K562 (cell line): ENCODE measurements at regions not wholly inside any gene's neighbourhood (a gene's known extent, or its start where the extent isn't known, plus 50 kb on each side); places are given as distances from the start of the nearest gene placed in this dataset.

Experiments
- ATF3 ChIP-seq, 2 experiments: fragments of 450-650 bp in 1 of 2; sonication (generic) in 1 of 2; formaldehyde crosslinking in 1 of 2; IDR thresholded peaks in 1 of 2; conservative IDR thresholded peaks in 1 of 2; 2 replicates each; pipeline versions ENCODE4 v1.6.1 to v1.8.1; 2016 to 2023; ENCODE audit warnings: mild to moderate bottlenecking in 2 of 2, moderate library complexity in 2 of 2, inconsistent platforms in 1 of 2, missing genetic modification reagents in 1 of 2
- CBX5 ChIP-seq: IDR thresholded peaks from 2 replicates; pipeline ENCODE4 v1.6.1; 2014; ENCODE audit warnings: low read depth, borderline replicate concordance
- CTCF ChIP-seq, 3 experiments: IDR thresholded peaks in 2 of 3; conservative IDR thresholded peaks in 1 of 3; 2 replicates each; pipeline ENCODE4 v1.5.1; 2011 to 2012; ENCODE audit warnings: low read length in 3 of 3, mild to moderate bottlenecking in 3 of 3, control low read depth in 2 of 3, improper control_type of control experiment in 1 of 3, inconsistent platforms in 1 of 3, low read depth in 1 of 3, mixed read lengths in 1 of 3, moderate library complexity in 1 of 3; ENCODE audit not compliant: insufficient read depth in 2 of 3
- DLX4 ChIP-seq: fragments of 250-450 bp; sonication (Bioruptor Pico); IDR thresholded peaks from 2 replicates; pipeline ENCODE4 v1.6.1; 2021; ENCODE audit warnings: mild to moderate bottlenecking
- ELF4 ChIP-seq: fragments of 450-650 bp; formaldehyde crosslinking; IDR thresholded peaks from 2 replicates; pipeline ENCODE4 v1.4.0; 2022; ENCODE audit warnings: missing genetic modification characterization
- FOXP4 ChIP-seq: sonication (generic); formaldehyde crosslinking; IDR thresholded peaks from 2 replicates; pipeline ENCODE4 v1.8.0; 2022; ENCODE audit warnings: mild to moderate bottlenecking, missing genetic modification reagents, borderline replicate concordance
- GTF2F1 ChIP-seq: IDR thresholded peaks from 2 replicates; pipeline ENCODE4 v1.6.1; 2011; ENCODE audit warnings: low read depth, low read length, improper control_type of control experiment
- KAT8 ChIP-seq: fragments of 450-650 bp; IDR thresholded peaks from 2 replicates; pipeline ENCODE4 v1.6.1; 2016; ENCODE audit warnings: low read depth, mild to moderate bottlenecking
- RNF2 ChIP-seq: sonication (generic); IDR thresholded peaks from 2 replicates; pipeline ENCODE4 v1.6.1; 2016
- TEAD4 ChIP-seq, 2 experiments: sonication (generic) in 1 of 2; formaldehyde crosslinking in 1 of 2; IDR thresholded peaks; 2 replicates each; pipeline versions ENCODE4 v1.6.1 to v1.8.0; 2012 to 2022; ENCODE audit warnings: borderline replicate concordance in 1 of 2, inconsistent platforms in 1 of 2, low read length in 1 of 2, mild to moderate bottlenecking in 1 of 2, missing genetic modification reagents in 1 of 2
- ZBED1 ChIP-seq: IDR thresholded peaks from 2 replicates; pipeline ENCODE4 v1.6.1; 2014
- ZNF282 ChIP-seq: sonication (generic); formaldehyde crosslinking; IDR thresholded peaks from 2 replicates; pipeline ENCODE4 v1.8.1; 2023; ENCODE audit warnings: missing genetic modification reagents

- TF ChIP-seq TEAD4 (IDR thresholded peaks at IDR 0.05; ENCODE audit: low read length): no peak
- TF ChIP-seq TEAD4 (CRISPR knock-in tag; IDR thresholded peaks at IDR 0.05; ENCODE audit: borderline replicate concordance): no peak
- TF ChIP-seq CBX5: no peak
- no peak for TF ChIP-seq ELF4 (CRISPR knock-in tag)
- TF ChIP-seq GTF2F1: no peak
- TF ChIP-seq FOXP4 (CRISPR knock-in tag): no peak
- TF ChIP-seq ZBED1: no peak
- no peak for TF ChIP-seq ZNF282 (CRISPR knock-in tag)
- no peak for TF ChIP-seq KAT8
- no peak for TF ChIP-seq DLX4 (CRISPR knock-in tag)
- no peak for TF ChIP-seq ATF3 (IDR thresholded peaks at IDR 0.05)
- no peak for TF ChIP-seq ATF3 (CRISPR knock-in tag; conservative IDR thresholded peaks at IDR 0.05)
- no peak for TF ChIP-seq CTCF (IDR thresholded peaks at IDR 0.05 in 2 of 3, conservative IDR thresholded peaks at IDR 0.05 in 1 of 3; ENCODE audit: insufficient read depth in 2 of 3, low read depth in 1 of 3, low read length in 3 of 3)
- no peak for TF ChIP-seq RNF2
Observed at GRCh38 chr7:69190763-69191162, 407.5 kb upstream of the AUTS2 start.
